PC-9 (cell line): ENCODE measurements at regions not wholly inside any gene's neighbourhood (a gene's known extent, or its start where the extent isn't known, plus 50 kb on each side); places are given as distances from the start of the nearest gene placed in this dataset.

Experiments
- CTCF ChIP-seq: fragments of 200-600 bp; sonication (generic); conservative IDR thresholded peaks from 2 replicates; pipeline ENCODE4 v1.6.1; 2017; ENCODE audit warnings: mixed run types, antibody characterized with exemption, mild to moderate bottlenecking, moderate library complexity
- EZH2 ChIP-seq: fragments of 200-600 bp; sonication (generic); IDR thresholded peaks from 2 replicates; pipeline ENCODE4 v1.8.0; 2017; ENCODE audit warnings: antibody characterized with exemption, low read depth

GRCh38 chr21:29454179-29454578 lies 155.5 kb downstream of the BACH1 start:
- TF ChIP-seq CTCF (no peak), EZH2 (no peak)
